IPS-NIHi7 (cell line): ENCODE measurements at regions not wholly inside any gene's neighbourhood (a gene's known extent, or its start where the extent isn't known, plus 50 kb on each side); places are given as distances from the start of the nearest gene placed in this dataset.

Source experiments
- DNase-seq: peaks from one replicate; pipeline ENCODE4 v3.0.0; 2012; ENCODE audit warnings: mixed read lengths; ENCODE audit errors: extremely low spot score

GRCh38 chr7:19442016-19442785 is 266.6 kb downstream of the POLR1F start:
- peak; percentile 60 for DNase-seq

DNA sequence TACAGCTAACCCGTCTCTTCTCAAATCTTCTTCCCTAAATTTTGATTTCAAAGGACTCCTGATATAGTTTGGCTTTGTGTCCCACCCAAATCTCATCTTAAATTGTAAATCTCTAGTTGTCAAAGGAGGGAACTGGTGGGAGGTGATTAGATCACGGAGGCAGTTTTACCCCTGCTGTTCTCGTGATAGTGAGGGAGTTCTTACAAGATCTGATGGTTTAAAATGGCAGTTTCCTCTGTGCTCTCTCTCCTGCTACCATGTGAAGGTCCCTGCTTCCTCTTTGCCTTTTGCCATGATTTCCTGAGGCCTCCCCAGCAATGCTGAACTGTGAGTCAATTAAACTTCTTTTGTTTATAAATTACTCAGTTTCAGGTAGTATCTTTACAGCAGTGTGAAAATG is 269.3 kb downstream of the POLR1F start:
- DNase-seq: no peak

DNA sequence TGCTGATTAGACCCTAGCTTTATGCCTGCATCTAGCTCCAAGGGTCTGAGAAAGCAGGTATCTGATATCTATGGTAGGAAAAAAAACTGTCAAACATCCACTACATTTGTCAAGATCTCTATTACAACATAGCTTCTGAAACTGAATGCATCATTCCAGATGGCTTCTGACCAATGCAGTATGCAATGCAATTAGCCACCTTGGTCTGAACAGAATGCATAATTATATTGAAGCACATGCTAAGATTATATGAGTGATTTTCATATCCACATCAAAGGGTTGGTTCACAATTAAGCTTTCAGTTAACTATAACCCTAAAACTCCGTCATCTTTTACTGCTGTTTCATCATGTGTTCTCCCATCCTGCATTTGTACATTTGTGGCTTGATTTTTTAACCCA is 271.4 kb downstream of the POLR1F start:
- no peak for DNase-seq

GRCh38 chr7:19427944-19428343 is 280.9 kb downstream of the POLR1F start:
- DNase-seq: no peak

DNA sequence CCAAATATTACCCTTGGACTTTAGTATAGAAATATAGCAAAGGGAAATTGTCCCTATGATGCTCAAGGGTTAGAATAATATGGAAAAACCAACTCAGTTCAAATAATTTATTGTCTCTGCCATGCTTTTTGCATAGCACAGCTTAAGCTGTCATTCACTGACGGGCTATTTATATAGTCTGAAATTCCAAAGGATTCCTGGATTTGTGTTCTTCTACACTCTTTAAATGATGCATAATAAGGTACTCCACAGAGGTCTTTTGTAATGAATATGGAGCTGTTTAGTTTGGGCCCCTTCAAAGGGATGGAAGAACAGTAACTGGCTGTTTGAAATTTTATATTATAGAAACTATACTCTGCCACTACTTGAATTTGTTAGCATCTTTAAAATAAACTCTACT is 276.6 kb upstream of the FERD3L start:
- no peak for DNase-seq

DNA sequence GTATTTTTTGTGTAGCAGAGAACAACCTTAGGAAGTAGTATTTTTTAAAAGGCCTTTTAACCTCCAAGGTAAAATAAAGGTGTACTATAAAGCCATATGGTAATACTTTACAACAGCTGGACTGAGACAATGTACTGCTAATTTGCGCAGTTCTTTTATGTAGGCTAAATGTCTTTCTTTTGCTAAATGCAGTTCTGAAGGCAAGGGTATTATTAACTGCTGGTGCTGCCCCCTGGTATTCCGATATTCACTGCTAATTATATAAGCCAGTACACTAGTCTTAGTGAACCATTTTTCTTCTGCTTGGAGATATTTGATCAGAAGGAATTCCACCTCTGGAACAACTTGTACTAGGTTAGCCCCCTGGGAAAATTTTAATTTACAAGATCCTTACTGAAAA is 272.0 kb upstream of the FERD3L start:
- DNase-seq: no peak

GRCh38 chr7:19415123-19415522 is 269.9 kb upstream of the FERD3L start:
- DNase-seq: no peak

GRCh38 chr7:19413443-19413965 is 268.3 kb upstream of the FERD3L start:
- no peak for DNase-seq

GRCh38 chr7:19410691-19411090 is 265.5 kb upstream of the FERD3L start:
- no peak for DNase-seq

GRCh38 chr7:19410106-19410505 is 264.9 kb upstream of the FERD3L start:
- no peak for DNase-seq

DNA sequence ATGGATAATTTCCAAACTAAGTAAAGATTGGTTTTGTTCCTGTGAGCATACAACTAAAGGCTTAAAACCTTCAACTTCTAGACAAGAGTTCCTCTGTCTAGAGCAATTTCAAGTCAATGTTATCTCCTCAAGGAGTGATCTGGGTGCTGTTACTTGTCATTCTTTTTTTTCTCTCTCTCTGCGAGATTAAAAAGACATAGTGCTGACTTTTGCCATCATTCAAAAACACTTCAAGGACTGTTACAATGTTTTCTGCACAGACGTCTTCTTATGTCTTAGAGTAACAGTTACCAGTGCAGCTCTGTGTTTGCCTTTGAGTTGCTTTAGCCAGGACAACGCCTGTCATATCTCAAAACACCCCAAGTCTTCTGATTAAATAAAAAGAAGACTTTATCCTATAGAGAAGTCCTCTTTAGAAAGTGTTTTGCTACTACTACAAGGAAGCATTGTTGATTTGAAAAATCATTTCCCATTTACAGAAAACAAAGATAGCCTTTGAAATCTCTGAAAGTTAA is 263.5 kb upstream of the FERD3L start:
- no peak for DNase-seq

DNA sequence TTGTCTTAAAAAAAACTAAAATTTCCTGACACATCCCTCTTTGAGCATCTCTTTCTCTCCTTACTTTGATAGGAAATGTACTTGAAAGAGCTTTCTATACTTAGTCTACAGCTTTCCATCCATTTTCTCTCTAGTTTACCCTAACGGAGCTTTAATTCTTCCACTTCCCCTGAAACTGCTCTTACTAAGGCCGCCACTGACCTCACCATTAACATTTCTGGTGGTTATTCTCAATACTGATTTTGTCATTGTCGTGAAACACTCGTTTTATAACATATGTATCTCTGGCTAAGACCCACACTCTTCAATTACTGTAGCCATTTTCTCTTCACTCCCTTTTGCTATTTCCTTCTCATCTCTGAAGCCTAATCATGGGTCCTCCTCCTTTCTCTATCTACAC is 262.0 kb upstream of the FERD3L start:
- DNase-seq: no peak

GRCh38 chr7:19405541-19405940 is 260.3 kb upstream of the FERD3L start:
- DNase-seq: no peak

- peak; percentile 48 for DNase-seq
Observed at GRCh38 chr7:19404912-19405329, 259.7 kb upstream of the FERD3L start.

GRCh38 chr7:19403691-19404090 is 258.5 kb upstream of the FERD3L start:
- no peak for DNase-seq

GRCh38 chr7:19401461-19401860 is 256.2 kb upstream of the FERD3L start:
- no peak for DNase-seq

GRCh38 chr7:19400758-19401254 is 255.6 kb upstream of the FERD3L start:
- no peak for DNase-seq

DNA sequence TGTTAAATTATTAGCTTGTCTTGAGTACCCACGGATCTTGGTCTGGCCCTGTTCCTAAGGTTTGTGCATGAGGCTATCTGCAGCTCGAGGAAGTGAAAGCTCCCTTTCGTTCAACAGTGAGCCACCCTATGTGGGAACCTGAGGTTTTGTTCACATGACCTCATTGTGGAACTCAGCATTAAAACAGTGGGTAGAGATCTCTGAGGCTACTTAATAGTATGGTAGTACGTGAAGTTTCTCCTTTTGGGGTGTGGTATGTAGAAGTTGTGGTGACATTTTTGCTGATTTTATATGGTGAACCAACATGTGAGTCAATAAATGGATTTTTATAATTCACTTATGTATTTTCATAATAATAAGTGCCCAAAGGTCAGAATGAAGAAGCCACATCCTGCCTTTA is 252.7 kb upstream of the FERD3L start:
- DNase-seq: no peak

DNA sequence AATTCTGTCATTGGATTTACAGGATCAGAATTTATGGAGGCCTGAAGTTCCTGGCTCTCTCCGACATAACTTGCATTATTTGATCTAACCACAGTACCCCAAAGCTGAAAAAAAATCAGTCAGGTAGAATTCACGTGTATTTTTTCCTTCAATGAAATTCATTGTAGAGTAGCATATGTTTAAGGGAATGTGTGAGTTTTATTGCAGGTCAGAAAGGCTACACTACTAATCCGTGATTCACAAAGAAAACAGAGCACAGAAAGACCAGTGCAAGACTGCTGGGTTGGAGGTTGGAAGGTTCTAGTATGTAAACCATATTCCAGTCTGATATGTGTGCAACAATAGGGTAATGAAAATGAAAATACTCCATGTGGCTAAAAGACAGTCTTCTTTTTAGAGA is 247.0 kb upstream of the FERD3L start:
- no peak for DNase-seq

DNA sequence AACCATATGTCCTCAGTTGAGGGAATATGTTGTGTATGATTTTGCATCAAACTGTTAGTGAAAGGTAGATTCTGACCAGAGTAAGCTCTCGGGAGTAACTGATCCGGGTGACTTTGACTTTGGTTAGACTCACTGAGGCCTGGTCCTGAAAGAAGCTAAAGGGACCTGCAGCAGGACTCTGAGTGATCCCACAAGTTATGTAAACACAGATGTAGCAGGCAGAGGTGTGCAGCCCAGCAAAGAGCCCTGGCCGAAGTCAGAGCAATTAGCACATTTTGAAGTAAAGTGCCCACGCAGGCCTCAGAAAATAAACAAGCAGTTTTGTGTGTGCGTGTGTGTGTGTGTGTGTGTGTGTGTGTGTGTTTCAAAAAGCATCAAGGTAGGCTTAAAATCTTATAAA is 245.6 kb upstream of the FERD3L start:
- no peak for DNase-seq

DNA sequence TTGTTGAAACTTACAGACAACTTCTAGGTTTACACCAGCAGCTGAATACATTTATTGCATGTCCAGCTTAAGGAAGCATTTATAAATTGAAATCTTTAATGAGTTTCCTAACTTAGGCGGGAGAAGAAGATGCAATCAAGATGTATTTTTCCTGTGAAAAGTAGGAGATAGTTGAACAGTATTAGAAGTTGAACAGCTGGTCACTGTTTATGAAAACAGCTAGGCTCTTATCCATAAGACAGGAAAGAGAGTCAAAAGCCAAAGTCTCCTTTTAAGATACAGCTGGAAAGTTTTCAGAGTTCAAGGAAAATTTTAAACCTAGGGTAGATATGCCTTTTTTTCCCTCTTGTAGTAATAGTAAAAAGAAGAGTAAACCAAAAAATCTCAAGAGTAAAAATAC is 236.1 kb upstream of the FERD3L start:
- DNase-seq: no peak

- no peak for DNase-seq
Observed at GRCh38 chr7:19378345-19378714, 233.1 kb upstream of the FERD3L start.

GRCh38 chr7:19377611-19378344 is 232.6 kb upstream of the FERD3L start:
- no peak for DNase-seq
